Suprapubic skin (tissue), 4 donors: ENCODE measurements at regions not wholly inside any gene's neighbourhood (a gene's known extent, or its start where the extent isn't known, plus 50 kb on each side); places are given as distances from the start of the nearest gene placed in this dataset.

ENCODE experiments used
- CTCF ChIP-seq, 2 donors: fragments of 200-600 bp in 1 of 2; fragments of 450-650 bp in 1 of 2; sonication (generic) in 1 of 2; IDR thresholded peaks; one replicate each; pipeline ENCODE4 v1.5.1; 2016 to 2019; ENCODE audit warnings: antibody characterized with exemption in 2 of 2, mild to moderate bottlenecking in 1 of 2, moderate library complexity in 1 of 2
- EP300 ChIP-seq: sonication (generic); formaldehyde crosslinking; IDR thresholded peaks from one replicate; pipeline ENCODE4 v1.6.1; 2017; ENCODE audit warnings: antibody characterized with exemption
- POLR2A ChIP-seq, 2 donors: fragments of 450-650 bp; IDR thresholded peaks; one replicate each; pipeline ENCODE4 v1.6.1; 2017; ENCODE audit warnings: antibody characterized with exemption in 2 of 2, mild to moderate bottlenecking in 2 of 2, moderate library complexity in 2 of 2
- POLR2AphosphoS5 ChIP-seq, 3 donors: sonication (generic); formaldehyde crosslinking; IDR thresholded peaks; one replicate each; pipeline ENCODE4 v1.6.1; 2017; ENCODE audit warnings: antibody characterized with exemption in 3 of 3

- TF ChIP-seq CTCF (IDR thresholded peaks at IDR 0.05), result no peak
- no peak for TF ChIP-seq POLR2A (IDR thresholded peaks at IDR 0.05)
- TF ChIP-seq POLR2AphosphoS5 (IDR thresholded peaks at IDR 0.05), result no peak
- no peak for TF ChIP-seq EP300
Measured at GRCh38 chr21:17964199-17964598, 145.0 kb upstream of the C21orf91 start.
